ENCODE measurements at regions not wholly inside any gene's neighbourhood (a gene's known extent, or its start where the extent isn't known, plus 50 kb on each side); places are given as distances from the start of the nearest gene placed in this dataset.
"Not testable (repeated sequence)": the region's sequence is repeated elsewhere in the genome, so short reads cannot be mapped to it uniquely, and the experiment has no call there.

- not testable (repeated sequence) for DNase-seq
Observed at GRCh38 chr11:121901417-121901816, 214.6 kb downstream of the BLID start.

GRCh38 chr11:121899520-121899919 lies 216.5 kb downstream of the BLID start:
- DNase-seq: no peak

- DNase-seq: peak; percentile 17 to 30
Observed at GRCh38 chr11:121898903-121899302, 217.1 kb downstream of the BLID start.

GRCh38 chr11:121895919-121896318 lies 220.1 kb downstream of the BLID start:
- no peak for DNase-seq

- DNase-seq: no peak
Observed at GRCh38 chr11:121894581-121894980, 221.4 kb downstream of the BLID start.

- no peak for DNase-seq
Observed at GRCh38 chr11:121892863-121893262, 223.2 kb downstream of the BLID start.

GRCh38 chr11:121892131-121892681 lies 223.8 kb downstream of the BLID start:
- DNase-seq: no peak

- DNase-seq: no peak
Observed at GRCh38 chr11:121890946-121891515, 225.0 kb downstream of the BLID start.

GRCh38 chr11:121890377-121890776 lies 225.6 kb downstream of the BLID start:
- no peak for DNase-seq

- DNase-seq: no peak
Observed at GRCh38 chr11:121889931-121890330, 226.1 kb downstream of the BLID start.

- no peak for DNase-seq
Observed at GRCh38 chr11:121889186-121889585, 226.8 kb downstream of the BLID start.

- no peak for DNase-seq
Observed at GRCh38 chr11:121887976-121888557, 227.9 kb downstream of the BLID start.

- DNase-seq: no peak
Observed at GRCh38 chr11:121887569-121887968, 228.4 kb downstream of the BLID start.

GRCh38 chr11:121886996-121887395 lies 229.0 kb downstream of the BLID start:
- DNase-seq: no peak

- no peak for DNase-seq
Observed at GRCh38 chr11:121886005-121886734, 229.8 kb downstream of the BLID start.

- DNase-seq: no peak
Observed at GRCh38 chr11:121884626-121885025, 231.4 kb downstream of the BLID start.

- no peak for DNase-seq
Observed at GRCh38 chr11:121881806-121882205, 234.2 kb downstream of the BLID start.

GRCh38 chr11:121877152-121877551 lies 238.9 kb downstream of the BLID start:
- no peak for DNase-seq

- DNase-seq: no peak
Observed at GRCh38 chr11:121873766-121874165, 242.2 kb downstream of the BLID start.

- DNase-seq: no peak
Observed at GRCh38 chr11:121872356-121872755, 243.7 kb downstream of the BLID start.

- DNase-seq: no peak
Observed at GRCh38 chr11:121870206-121871045, 245.6 kb downstream of the BLID start.

GRCh38 chr11:121869478-121869877 lies 246.5 kb downstream of the BLID start:
- no peak for DNase-seq

Data from right lung (tissue), 2 donors.